ENCODE measurements at regions not wholly inside any gene's neighbourhood (a gene's known extent, or its start where the extent isn't known, plus 50 kb on each side); places are given as distances from the start of the nearest gene placed in this dataset.

GRCh38 chr3:69567023-69567709 lies 172.1 kb upstream of the MITF start:
- DNase-seq, result no peak

- no peak for DNase-seq
Measured at GRCh38 chr3:69566275-69566674, 173.0 kb upstream of the MITF start.

GRCh38 chr3:69565316-69565715 lies 173.9 kb upstream of the MITF start:
- DNase-seq, result no peak

GRCh38 chr3:69563981-69564380 lies 175.3 kb upstream of the MITF start:
- DNase-seq, result no peak

GRCh38 chr3:69563151-69563550 lies 176.1 kb upstream of the MITF start:
- DNase-seq, result no peak

GRCh38 chr3:69562020-69562419 lies 176.1 kb upstream of the FRMD4B start:
- DNase-seq, result no peak

GRCh38 chr3:69560818-69561217 lies 174.9 kb upstream of the FRMD4B start:
- no peak for DNase-seq

GRCh38 chr3:69560116-69560515 lies 174.2 kb upstream of the FRMD4B start:
- no peak for DNase-seq

GRCh38 chr3:69558912-69559311 lies 173.0 kb upstream of the FRMD4B start:
- DNase-seq, result no peak

- no peak for DNase-seq
Measured at GRCh38 chr3:69554576-69554975, 168.7 kb upstream of the FRMD4B start.

GRCh38 chr3:69553888-69554287 lies 168.0 kb upstream of the FRMD4B start:
- DNase-seq, result no peak

GRCh38 chr3:69547461-69547880 lies 161.6 kb upstream of the FRMD4B start:
- no peak for DNase-seq

- DNase-seq, result no peak
Measured at GRCh38 chr3:69542805-69543429, 157.0 kb upstream of the FRMD4B start.

GRCh38 chr3:69542089-69542804 lies 156.4 kb upstream of the FRMD4B start:
- no peak for DNase-seq

GRCh38 chr3:69541711-69542088 lies 155.8 kb upstream of the FRMD4B start:
- DNase-seq, result no peak

- DNase-seq, result no peak
Measured at GRCh38 chr3:69540706-69541581, 155.1 kb upstream of the FRMD4B start.

- DNase-seq, result no peak
Measured at GRCh38 chr3:69539134-69539533, 153.2 kb upstream of the FRMD4B start.

GRCh38 chr3:69538281-69538680 lies 152.4 kb upstream of the FRMD4B start:
- no peak for DNase-seq

GRCh38 chr3:69536306-69537020 lies 150.6 kb upstream of the FRMD4B start:
- no peak for DNase-seq

- DNase-seq, result no peak
Measured at GRCh38 chr3:69535613-69536012, 149.7 kb upstream of the FRMD4B start.

- no peak for DNase-seq
Measured at GRCh38 chr3:69532547-69533224, 146.8 kb upstream of the FRMD4B start.

Data from NCI-H1092 (cell line).